ENCODE measurements at regions not wholly inside any gene's neighbourhood (a gene's known extent, or its start where the extent isn't known, plus 50 kb on each side); places are given as distances from the start of the nearest gene placed in this dataset.

DNA sequence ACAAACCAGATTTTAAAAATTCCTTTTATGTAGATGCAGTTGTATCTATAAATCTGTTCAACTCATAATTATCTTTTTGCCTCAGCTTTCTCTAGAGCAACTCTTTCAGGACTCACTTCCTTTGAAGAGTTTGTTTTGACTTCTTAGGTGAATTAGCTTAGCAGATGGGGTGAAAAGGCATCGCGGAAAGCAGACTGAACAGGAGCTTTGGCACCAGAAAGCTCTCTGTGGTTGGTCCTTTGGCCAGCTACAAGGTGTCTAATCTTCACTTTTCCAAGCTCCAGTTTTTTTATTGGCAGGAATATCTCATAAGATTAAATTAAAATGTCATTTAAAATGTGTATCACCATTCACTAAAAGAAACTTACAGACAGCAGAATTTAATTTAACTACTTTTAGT is 60.6 kb upstream of the KLF12 start:
- Histone ChIP-seq H3K27me3 (no peaks in the 10 kb centered on the region), H3K4me3 (no peak overlapping the region), H3K9me3 (no peaks in the 10 kb centered on the region), H3K4me1 (no peaks in the 10 kb centered on the region), H3K27ac (no peak overlapping the region), H3K36me3 (no peaks in the 10 kb centered on the region)
- 68% methylated on average over 2 of the region's 2 CpGs for WGBS (ENCODE audit: insufficient coverage, low coverage, low lambda C conversion rate, missing lambda C conversion rate)
- DNase-seq (no peak), ATAC-seq (no peak)
- intact Hi-C loops (cut with DNase I), result no loop called here
- TF ChIP-seq, protein P1, sequence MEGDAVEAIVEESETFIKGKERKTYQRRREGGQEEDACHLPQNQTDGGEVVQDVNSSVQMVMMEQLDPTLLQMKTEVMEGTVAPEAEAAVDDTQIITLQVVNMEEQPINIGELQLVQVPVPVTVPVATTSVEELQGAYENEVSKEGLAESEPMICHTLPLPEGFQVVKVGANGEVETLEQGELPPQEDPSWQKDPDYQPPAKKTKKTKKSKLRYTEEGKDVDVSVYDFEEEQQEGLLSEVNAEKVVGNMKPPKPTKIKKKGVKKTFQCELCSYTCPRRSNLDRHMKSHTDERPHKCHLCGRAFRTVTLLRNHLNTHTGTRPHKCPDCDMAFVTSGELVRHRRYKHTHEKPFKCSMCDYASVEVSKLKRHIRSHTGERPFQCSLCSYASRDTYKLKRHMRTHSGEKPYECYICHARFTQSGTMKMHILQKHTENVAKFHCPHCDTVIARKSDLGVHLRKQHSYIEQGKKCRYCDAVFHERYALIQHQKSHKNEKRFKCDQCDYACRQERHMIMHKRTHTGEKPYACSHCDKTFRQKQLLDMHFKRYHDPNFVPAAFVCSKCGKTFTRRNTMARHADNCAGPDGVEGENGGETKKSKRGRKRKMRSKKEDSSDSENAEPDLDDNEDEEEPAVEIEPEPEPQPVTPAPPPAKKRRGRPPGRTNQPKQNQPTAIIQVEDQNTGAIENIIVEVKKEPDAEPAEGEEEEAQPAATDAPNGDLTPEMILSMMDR (IDR thresholded peaks at IDR 0.05), result no peak

DNA sequence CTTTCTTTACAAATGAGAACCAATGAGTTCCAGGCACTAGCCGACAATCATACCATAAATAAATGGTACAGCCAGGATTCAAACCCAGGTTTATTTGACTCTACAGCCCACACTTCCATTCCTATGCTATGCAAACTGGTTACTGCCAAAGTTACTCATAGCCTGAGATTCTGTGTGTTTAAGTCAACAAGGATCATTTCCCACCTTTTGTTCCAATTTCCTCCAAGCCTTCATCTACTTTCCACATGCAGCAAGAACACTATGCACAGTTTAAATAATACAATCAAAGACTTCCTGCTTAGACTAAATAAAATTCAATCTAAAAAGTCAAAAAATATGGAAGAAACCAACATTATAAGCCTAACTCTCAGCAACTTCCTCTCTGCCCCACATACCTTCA is 59.2 kb upstream of the KLF12 start:
- Histone ChIP-seq H3K27ac (no peak overlapping the region), H3K27me3 (no peaks in the 10 kb centered on the region), H3K36me3 (no peaks in the 10 kb centered on the region), H3K4me1 (no peaks in the 10 kb centered on the region), H3K4me3 (no peak overlapping the region), H3K9me3 (no peaks in the 10 kb centered on the region)
- intact Hi-C loops (cut with DNase I), result no loop called here
- ATAC-seq (no peak), DNase-seq (no peak)
- TF ChIP-seq, protein P1 (IDR thresholded peaks at IDR 0.05), result no peak
- TF ChIP-seq POLR2A (IDR thresholded peaks at IDR 0.05), result no peak
- WGBS (ENCODE audit: insufficient coverage, low coverage, low lambda C conversion rate, missing lambda C conversion rate), result no CpG with 5 or more reads among the region's 1 CpG

DNA sequence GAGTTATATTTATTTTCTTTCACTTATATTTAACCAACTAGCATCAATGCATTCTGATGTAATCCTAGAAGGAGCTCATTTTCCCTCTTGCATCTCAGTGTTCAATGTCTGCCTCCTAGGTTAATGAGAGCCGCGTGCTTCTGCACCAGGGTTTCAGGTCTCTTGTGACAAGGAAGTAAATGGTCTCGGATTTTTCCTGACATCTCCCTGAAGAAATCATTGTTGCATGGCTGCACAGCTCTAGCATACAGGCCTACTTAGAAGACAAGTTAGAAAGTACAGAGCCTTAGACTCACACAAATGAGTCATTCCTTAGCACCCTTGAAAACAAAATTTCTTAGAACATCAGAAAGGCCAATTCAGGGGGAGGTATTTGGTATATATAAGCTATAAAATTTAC is 57.2 kb upstream of the KLF12 start:
- TF ChIP-seq, protein P1 (IDR thresholded peaks at IDR 0.05), result no peak
- no peak for TF ChIP-seq POLR2A (IDR thresholded peaks at IDR 0.05)
- peaks cover 0 to 5% (median 0%) of the 10 kb centered on the region in 4 donors for H3K4me1 ChIP-seq
- no peak overlapping the region for H3K27ac ChIP-seq
- no peaks in the 10 kb centered on the region for H3K36me3 ChIP-seq
- WGBS (ENCODE audit: insufficient coverage, low coverage, low lambda C conversion rate, missing lambda C conversion rate), result 84% methylated on average over 3 of the region's 3 CpGs
- no peak for DNase-seq
- intact Hi-C loops (cut with DNase I), result no loop called here
- no peak overlapping the region for H3K4me3 ChIP-seq
- no peaks in the 10 kb centered on the region for H3K9me3 ChIP-seq
- no peak for ATAC-seq
- H3K27me3 ChIP-seq, result no peaks in the 10 kb centered on the region

DNA sequence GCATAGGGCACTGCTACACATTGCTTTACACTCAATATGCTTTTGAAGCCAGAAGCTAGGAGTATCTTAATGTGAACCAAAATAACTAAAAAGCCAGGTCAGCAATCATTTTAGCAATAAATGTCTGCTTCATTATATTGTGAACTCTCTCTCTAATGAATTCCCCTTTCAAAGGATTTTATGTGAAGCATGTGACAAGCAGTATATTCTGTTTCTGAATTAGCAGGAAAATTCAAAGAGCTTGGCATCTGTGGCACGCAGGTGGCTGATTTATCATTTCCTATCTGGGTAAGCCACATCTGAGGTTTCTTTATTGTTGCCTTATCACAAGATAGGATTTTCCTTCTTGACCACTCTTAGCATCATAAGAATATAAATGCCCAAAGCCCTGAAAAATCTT is 56.8 kb upstream of the KLF12 start:
- Histone ChIP-seq H3K27ac (no peak overlapping the region), H3K36me3 (no peaks in the 10 kb centered on the region), H3K27me3 (no peaks in the 10 kb centered on the region), H3K4me1 (peaks cover 0 to 5% (median 0%) of the 10 kb centered on the region in 4 donors), H3K9me3 (no peaks in the 10 kb centered on the region), H3K4me3 (no peak overlapping the region)
- 38% methylated on average over 1 of the region's 1 CpG for WGBS (ENCODE audit: insufficient coverage, low coverage, low lambda C conversion rate, missing lambda C conversion rate)
- intact Hi-C loops (cut with DNase I), result no loop called here
- no peak for ATAC-seq
- TF ChIP-seq POLR2A (IDR thresholded peaks at IDR 0.05), result no peak
- TF ChIP-seq, protein P1 (IDR thresholded peaks at IDR 0.05), result no peak
- DNase-seq, result no peak

DNA sequence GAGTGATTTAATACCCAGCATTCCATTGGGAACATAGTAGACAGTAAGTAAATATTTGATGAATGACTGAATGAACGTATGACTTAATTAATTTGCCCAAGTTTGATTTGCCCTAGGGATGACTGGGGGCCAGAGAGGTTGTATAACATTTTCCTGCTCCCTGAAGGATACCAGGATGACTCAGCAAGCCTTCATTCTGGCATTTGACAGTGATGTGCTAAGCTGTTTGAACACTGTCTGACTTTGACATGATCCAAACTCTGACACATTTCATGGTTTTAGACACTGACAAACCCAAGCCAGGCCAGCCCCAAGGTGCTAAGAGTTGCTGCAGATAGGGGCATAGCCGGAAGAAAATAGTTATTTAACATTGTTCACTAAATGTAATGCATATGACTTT is 53.4 kb upstream of the KLF12 start:
- 48% methylated on average over 2 of the region's 2 CpGs for WGBS (ENCODE audit: insufficient coverage, low coverage, low lambda C conversion rate, missing lambda C conversion rate)
- peak in 1 of 3 donors; percentile 17 for DNase-seq
- intact Hi-C loops (cut with DNase I), result no loop called here

More for the DNA sequence above, 53.4 kb upstream of the KLF12 start:
- peaks cover 0 to 5% (median 0%) of the 10 kb centered on the region in 4 donors for H3K4me1 ChIP-seq
- no peak overlapping the region for H3K4me3 ChIP-seq
- no peaks in the 10 kb centered on the region for H3K9me3 ChIP-seq
- H3K36me3 ChIP-seq, result no peaks in the 10 kb centered on the region
- H3K27ac ChIP-seq, result no peak overlapping the region
- peak; percentile 53 to 97 (median 91) for ATAC-seq
- TF ChIP-seq, protein P1 (IDR thresholded peaks at IDR 0.05), result no peak
- TF ChIP-seq POLR2A (IDR thresholded peaks at IDR 0.05), result no peak
- no peaks in the 10 kb centered on the region for H3K27me3 ChIP-seq
